Small intestine (tissue), 7 donors: ENCODE measurements at regions not wholly inside any gene's neighbourhood (a gene's known extent, or its start where the extent isn't known, plus 50 kb on each side); places are given as distances from the start of the nearest gene placed in this dataset.

Experiments
- DNase-seq, 2 donors: peaks; one replicate each; pipeline versions ENCODE4 v3.0.0 to v3.0.0-alpha.2; 2013
- FAIRE-seq: peaks from 2 replicates; lab custom pipeline; 2012; peaks lifted over from hg19 to GRCh38; lab: Jason Lieb, UNC
- H3K27ac ChIP-seq, 3 donors: one replicate each; pipeline ENCODE4 v1.5.1; 2013; ENCODE audit warnings: low read length in 2 of 3, mild to moderate bottlenecking in 2 of 3, control low read depth in 1 of 3, inconsistent platforms in 1 of 3, low read depth in 1 of 3, moderate library complexity in 1 of 3
- H3K27me3 ChIP-seq, 3 donors: one replicate each; pipeline ENCODE4 v1.6.1; 2013; ENCODE audit warnings: low read length in 3 of 3, inconsistent platforms in 1 of 3; ENCODE audit not compliant: control insufficient read depth in 3 of 3, insufficient read depth in 3 of 3
- H3K36me3 ChIP-seq, 3 donors: one replicate each; pipeline ENCODE4 v1.6.1; 2013; ENCODE audit warnings: low read length in 3 of 3, inconsistent platforms in 1 of 3, low read depth in 1 of 3, mild to moderate bottlenecking in 1 of 3, moderate library complexity in 1 of 3; ENCODE audit not compliant: control insufficient read depth in 3 of 3, insufficient read depth in 2 of 3
- H3K4me1 ChIP-seq, 3 donors: one replicate each; pipeline ENCODE4 v1.6.1; 2013; ENCODE audit warnings: low read length in 2 of 3, inconsistent platforms in 1 of 3, low read depth in 1 of 3, mild to moderate bottlenecking in 1 of 3, moderate library complexity in 1 of 3; ENCODE audit not compliant: control insufficient read depth in 3 of 3, insufficient read depth in 2 of 3
- H3K4me3 ChIP-seq, 3 donors: one replicate each; pipeline ENCODE4 v1.5.1; 2013; ENCODE audit warnings: low read length in 3 of 3, control low read depth in 1 of 3, inconsistent platforms in 1 of 3, low read depth in 1 of 3, mild to moderate bottlenecking in 1 of 3, moderate library complexity in 1 of 3
- H3K9me3 ChIP-seq, 2 donors: one replicate each; pipeline ENCODE4 v1.6.1; 2013; ENCODE audit warnings: low read depth in 1 of 2, low read length in 1 of 2; ENCODE audit not compliant: control insufficient read depth in 2 of 2, insufficient read depth in 1 of 2
- WGBS, 3 donors: extraction: QIAGEN DNeasy Blood & Tissue Kit; methylation state at CpG; one replicate each; pipeline ENCODE4 v1.1.7; 2013; 5-methylcytosine and 5-hydroxymethylcytosine counted together
- donor health status: healthy with polysubstance abuse.
- donor health status: control.
- donor health status: control.
- donor health status: Bipolar disorder and iron deficiency.
- donor health status: healthy.

- H3K9me3 ChIP-seq, result peaks cover 0 to 3% of the 10 kb centered on the region in 2 donors
- H3K36me3 ChIP-seq, result no peaks in the 10 kb centered on the region
- no peaks in the 10 kb centered on the region for H3K27me3 ChIP-seq
- WGBS, 3 donors, result 71 to 83% (median 80%) methylated on average over 4 of the region's 4 CpGs
- FAIRE-seq, result no peak
- H3K4me3 ChIP-seq, result no peak overlapping the region
- H3K4me1 ChIP-seq, result peaks cover 0 to 3% (median 0%) of the 10 kb centered on the region in 3 donors
- DNase-seq, result peak in 1 of 2 donors; percentile 21
- H3K27ac ChIP-seq, result no peak overlapping the region
Measured at GRCh38 chr2:214876815-214877214, 67.3 kb upstream of the BARD1 start.

DNA sequence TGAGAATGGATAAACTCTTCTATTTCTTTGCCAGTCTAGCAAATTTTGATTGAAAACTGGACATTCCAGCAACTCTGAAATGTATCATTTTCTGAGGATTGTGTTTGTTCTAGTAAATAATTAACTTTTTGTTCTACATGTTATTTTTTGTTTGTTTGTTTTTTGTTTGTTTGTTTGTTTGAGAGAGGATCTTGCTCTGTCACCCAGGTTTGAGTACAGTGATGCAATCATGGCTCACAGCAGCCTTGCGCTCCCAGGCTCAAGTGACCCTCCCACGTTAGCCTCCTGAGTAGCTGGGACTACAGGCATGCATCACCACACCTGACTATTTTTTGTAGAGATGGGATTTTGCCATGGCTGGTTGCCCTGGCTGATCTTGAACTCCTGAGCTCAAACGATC lies 65.2 kb upstream of the BARD1 start:
- Histone ChIP-seq H3K9me3 (peaks cover 0 to 3% of the 10 kb centered on the region in 2 donors), H3K4me3 (no peak overlapping the region), H3K4me1 (peaks cover 0 to 3% (median 0%) of the 10 kb centered on the region in 3 donors), H3K27ac (no peak overlapping the region), H3K27me3 (no peaks in the 10 kb centered on the region), H3K36me3 (no peaks in the 10 kb centered on the region)
- FAIRE-seq (no peak), DNase-seq (no peak)
- whole genome bisulfite sequencing, 3 donors, result 75 to 84% (median 82%) methylated on average over 3 of the region's 3 CpGs

DNA sequence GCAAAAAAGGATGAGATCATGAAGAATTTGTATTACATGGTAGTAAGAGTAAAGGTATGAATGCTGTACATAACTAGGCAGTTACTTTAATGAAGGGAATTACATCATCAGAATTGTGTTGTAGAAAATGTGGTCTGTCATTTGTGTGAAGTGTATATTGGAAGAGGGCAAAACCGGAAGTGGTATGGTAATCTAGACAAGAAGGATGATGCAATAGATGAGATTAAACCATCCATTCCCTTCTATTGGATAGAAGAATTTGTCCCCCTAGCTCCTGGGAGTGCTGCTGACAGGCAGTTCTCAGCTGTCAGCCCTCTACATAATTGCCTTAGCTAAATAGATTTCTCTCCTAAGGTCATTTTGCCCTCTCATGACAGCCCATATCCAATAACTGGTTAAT lies 55.9 kb upstream of the BARD1 start:
- Histone ChIP-seq H3K9me3 (no peaks in the 10 kb centered on the region), H3K4me3 (no peak overlapping the region), H3K4me1 (no peaks in the 10 kb centered on the region), H3K27me3 (no peaks in the 10 kb centered on the region), H3K27ac (no peak overlapping the region), H3K36me3 (no peaks in the 10 kb centered on the region)
- WGBS, 3 donors, result 63 to 88% (median 81%) methylated on average over 1 of the region's 1 CpG
- FAIRE-seq, result no peak
- DNase-seq, result no peak
